Left lung (tissue), 4 donors: ENCODE measurements at regions not wholly inside any gene's neighbourhood (a gene's known extent, or its start where the extent isn't known, plus 50 kb on each side); places are given as distances from the start of the nearest gene placed in this dataset.

Experiments used
- ATAC-seq: fragments of 200-7000 bp; cut with Tn5 transposase; one replicate; pipeline ENCODE4 v1.9.1; 2020; ENCODE audit warnings: moderate library complexity
- DNase-seq, 4 donors: peaks; one replicate each; pipeline ENCODE4 v3.0.0-alpha.2; 2013 to 2020
- H3K27ac ChIP-seq, 2 donors: fragments of 200-600 bp; sonication (generic) in 1 of 2; one replicate each; pipeline versions ENCODE4 v1.5.0 to v1.8.0; 2020 to 2021
- H3K27me3 ChIP-seq, 2 donors: fragments of 200-600 bp; sonication (generic) in 1 of 2; one replicate each; pipeline versions ENCODE4 v1.5.0 to v1.8.0; 2020 to 2021
- H3K36me3 ChIP-seq, 2 donors: fragments of 200-600 bp; sonication (generic) in 1 of 2; one replicate each; pipeline versions ENCODE4 v1.5.0 to v1.8.0; 2020 to 2021
- H3K4me1 ChIP-seq, 2 donors: fragments of 200-600 bp; one replicate each; pipeline ENCODE4 v1.8.0; 2021
- H3K4me3 ChIP-seq, 2 donors: fragments of 200-600 bp; sonication (generic) in 1 of 2; one replicate each; pipeline versions ENCODE4 v1.5.0 to v1.8.0; 2020 to 2021; ENCODE audit warnings: mild to moderate bottlenecking in 1 of 2
- H3K9me3 ChIP-seq, 2 donors: fragments of 200-600 bp; sonication (generic) in 1 of 2; one replicate each; pipeline versions ENCODE4 v1.5.0 to v1.8.0; 2020 to 2021
- intact Hi-C, 2 donors: fragments of 100-400 bp; cut with DNase I; formaldehyde crosslinking; loops; one replicate each; pipeline versions ENCODE4 v1.11.2 to v1.14.2; 2022
- TF ChIP-seq, protein P1 (sequence below), 2 donors: fragments of 200-600 bp; sonication (generic) in 1 of 2; IDR thresholded peaks; one replicate each; pipeline versions ENCODE4 v1.5.0 to v1.8.0; 2021; ENCODE audit warnings: antibody characterized with exemption in 2 of 2
- donor health status: DM: no; HTN: yes; CAD: no.
- donor health status: DM: no; HTN: no; CAD: no.

DNA sequence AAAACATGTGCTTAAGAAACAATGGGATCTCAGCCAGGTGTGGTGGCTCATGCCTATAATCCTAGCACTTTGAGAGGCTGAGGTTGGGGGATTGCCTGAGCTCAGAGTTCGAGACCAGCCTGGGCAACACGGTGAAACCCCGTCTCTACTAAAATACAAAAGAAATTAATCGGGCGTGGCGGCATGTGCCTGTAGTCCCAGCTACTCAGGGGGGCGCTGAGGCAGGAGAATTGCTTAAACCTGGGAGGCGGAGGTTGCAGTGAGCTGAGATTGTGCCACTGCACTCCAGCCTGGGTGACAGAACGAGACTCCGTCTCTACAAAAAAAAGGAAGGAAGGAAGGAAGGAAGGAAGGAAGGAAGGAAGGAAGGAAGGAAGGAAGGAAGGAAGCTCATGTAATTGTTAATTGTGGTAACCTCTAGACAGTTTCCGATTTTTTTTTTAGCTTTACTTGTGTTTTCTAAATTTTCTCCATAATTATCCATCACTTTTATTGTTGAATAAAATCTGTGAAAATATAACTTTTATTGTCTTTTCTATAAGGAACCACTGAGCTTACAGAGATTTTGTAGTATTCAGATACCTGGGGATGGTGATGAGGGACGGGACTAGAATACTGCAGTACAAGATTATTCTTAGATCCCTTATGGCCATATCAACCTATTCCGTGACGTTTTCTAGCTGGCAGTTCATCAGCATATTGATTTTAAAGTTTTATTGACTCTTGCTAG, 506.9 kb downstream of the NR2F2 start:
- ATAC-seq (no peak), DNase-seq (no peak)
- Histone ChIP-seq H3K4me1 (no peaks in the 10 kb centered on the region), H3K9me3 (peaks cover 0 to 13% of the 10 kb centered on the region in 2 donors), H3K4me3 (no peak overlapping the region), H3K27me3 (no peaks in the 10 kb centered on the region), H3K36me3 (no peaks in the 10 kb centered on the region), H3K27ac (no peak overlapping the region)
- intact Hi-C loops, result no loop called here
- TF ChIP-seq, protein P1, sequence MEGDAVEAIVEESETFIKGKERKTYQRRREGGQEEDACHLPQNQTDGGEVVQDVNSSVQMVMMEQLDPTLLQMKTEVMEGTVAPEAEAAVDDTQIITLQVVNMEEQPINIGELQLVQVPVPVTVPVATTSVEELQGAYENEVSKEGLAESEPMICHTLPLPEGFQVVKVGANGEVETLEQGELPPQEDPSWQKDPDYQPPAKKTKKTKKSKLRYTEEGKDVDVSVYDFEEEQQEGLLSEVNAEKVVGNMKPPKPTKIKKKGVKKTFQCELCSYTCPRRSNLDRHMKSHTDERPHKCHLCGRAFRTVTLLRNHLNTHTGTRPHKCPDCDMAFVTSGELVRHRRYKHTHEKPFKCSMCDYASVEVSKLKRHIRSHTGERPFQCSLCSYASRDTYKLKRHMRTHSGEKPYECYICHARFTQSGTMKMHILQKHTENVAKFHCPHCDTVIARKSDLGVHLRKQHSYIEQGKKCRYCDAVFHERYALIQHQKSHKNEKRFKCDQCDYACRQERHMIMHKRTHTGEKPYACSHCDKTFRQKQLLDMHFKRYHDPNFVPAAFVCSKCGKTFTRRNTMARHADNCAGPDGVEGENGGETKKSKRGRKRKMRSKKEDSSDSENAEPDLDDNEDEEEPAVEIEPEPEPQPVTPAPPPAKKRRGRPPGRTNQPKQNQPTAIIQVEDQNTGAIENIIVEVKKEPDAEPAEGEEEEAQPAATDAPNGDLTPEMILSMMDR (IDR thresholded peaks at IDR 0.05), result no peak

DNA sequence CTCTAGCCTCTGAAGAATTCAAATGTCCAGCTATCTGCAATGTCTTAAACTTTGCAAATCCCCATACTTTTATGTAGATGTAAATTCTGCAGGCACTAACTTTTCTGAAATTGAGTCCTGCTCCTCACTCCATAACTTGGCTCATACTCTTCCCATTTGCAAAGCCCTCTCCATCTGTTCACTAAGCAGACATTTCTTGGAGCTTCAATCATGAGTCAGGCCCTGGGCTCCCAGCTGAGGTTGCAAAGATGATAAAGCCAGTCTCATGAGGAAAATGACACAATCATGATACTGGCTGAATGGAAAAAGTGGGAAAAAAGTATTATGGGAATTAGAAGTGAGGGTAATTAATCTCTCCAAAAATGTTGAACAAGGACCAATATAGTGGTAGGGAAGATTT, 507.6 kb downstream of the NR2F2 start:
- Histone ChIP-seq H3K4me1 (no peaks in the 10 kb centered on the region), H3K27ac (no peak overlapping the region), H3K9me3 (peaks cover 0 to 14% of the 10 kb centered on the region in 2 donors), H3K36me3 (no peaks in the 10 kb centered on the region), H3K4me3 (no peak overlapping the region), H3K27me3 (no peaks in the 10 kb centered on the region)
- ATAC-seq (no peak), DNase-seq (no peak)
- TF ChIP-seq, protein P1 (IDR thresholded peaks at IDR 0.05), result no peak
- intact Hi-C loops, result no loop called here

DNA sequence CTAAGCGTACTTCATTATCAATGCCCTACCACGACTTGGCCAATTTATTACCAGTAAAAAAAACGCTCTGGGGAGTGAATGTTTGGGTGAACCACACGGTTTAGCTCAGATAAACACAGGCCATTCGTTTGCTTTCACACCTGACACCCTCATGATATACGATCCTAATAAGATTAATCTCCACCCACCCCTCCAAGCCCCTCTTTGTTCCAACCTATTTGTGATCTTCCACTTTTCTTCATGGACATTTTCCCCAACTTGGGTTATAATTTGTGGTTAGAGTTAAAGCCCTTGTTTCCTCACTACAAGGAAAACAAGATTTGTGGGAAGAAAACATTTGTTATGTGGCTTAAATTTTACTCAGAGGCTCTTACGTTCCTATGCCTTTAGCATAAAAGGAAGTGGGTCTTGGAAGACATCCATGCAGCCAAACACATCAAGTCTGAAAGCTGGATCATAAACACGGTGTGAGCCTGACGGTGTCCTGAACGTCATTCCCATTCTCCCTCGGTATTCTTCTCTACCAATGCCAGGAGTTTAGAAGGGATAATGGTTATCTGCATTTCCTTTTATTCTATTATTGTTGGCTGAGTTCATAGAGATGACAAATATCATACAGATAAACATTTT, 518.9 kb downstream of the NR2F2 start:
- DNase-seq (peak in 1 of 4 donors; percentile 18), ATAC-seq (no peak)
- TF ChIP-seq, protein P1 (IDR thresholded peaks at IDR 0.05), result no peak
- intact Hi-C loops, result no loop called here
- H3K36me3 ChIP-seq, result no peaks in the 10 kb centered on the region
- H3K4me3 ChIP-seq, result no peak overlapping the region
- H3K27ac ChIP-seq, result no peak overlapping the region
- peaks cover 0 to 2% of the 10 kb centered on the region in 2 donors for H3K9me3 ChIP-seq
- H3K27me3 ChIP-seq, result no peaks in the 10 kb centered on the region
- no peaks in the 10 kb centered on the region for H3K4me1 ChIP-seq

DNA sequence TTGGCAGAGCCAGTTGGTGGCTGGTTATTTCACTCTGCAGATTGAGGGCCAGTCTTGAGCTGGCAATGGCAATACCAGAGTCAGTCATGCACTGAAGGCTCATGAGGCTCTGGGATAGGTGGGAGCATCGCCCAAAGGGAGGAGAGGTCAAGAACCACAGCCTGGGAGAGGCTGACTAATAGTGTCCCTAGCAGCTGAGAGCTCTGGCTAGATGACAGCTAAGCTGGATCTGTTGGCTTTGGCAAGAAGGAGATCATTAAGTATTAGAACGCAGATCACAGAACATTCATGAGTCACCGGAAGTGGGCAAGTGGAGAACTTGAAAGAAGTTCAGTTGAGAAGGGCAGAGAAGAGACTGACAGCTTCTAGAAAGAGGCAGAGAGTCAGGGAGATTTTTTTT, 521.1 kb downstream of the NR2F2 start:
- intact Hi-C loops, result no loop called here
- peaks cover 0 to 1% of the 10 kb centered on the region in 2 donors for H3K9me3 ChIP-seq
- H3K4me1 ChIP-seq, result no peaks in the 10 kb centered on the region
- H3K27ac ChIP-seq, result no peak overlapping the region
- TF ChIP-seq, protein P1 (IDR thresholded peaks at IDR 0.05), result no peak
- H3K4me3 ChIP-seq, result no peak overlapping the region
- H3K36me3 ChIP-seq, result no peaks in the 10 kb centered on the region
- no peaks in the 10 kb centered on the region for H3K27me3 ChIP-seq
- no peak for DNase-seq
- no peak for ATAC-seq

DNA sequence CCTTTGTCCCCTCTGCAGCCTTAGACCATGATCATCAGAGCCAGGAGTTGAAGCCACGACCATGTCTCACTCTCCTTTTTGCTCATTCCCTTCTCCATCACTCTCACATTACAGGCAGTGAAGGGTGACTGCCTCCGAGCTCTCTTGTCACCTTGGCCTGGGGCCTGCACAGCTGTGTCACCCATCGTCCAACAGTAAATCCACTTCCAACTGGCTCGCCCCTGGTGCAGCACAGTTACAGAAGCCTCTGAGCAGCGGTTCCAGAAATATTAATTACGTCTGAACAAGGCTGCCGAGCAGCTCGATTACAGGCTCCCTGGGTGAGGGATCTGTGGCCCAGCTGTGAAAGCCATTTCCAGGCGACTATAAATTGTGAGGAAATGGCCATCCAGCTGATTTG, 528.2 kb downstream of the NR2F2 start:
- no peaks in the 10 kb centered on the region for H3K4me1 ChIP-seq
- H3K9me3 ChIP-seq, result no peaks in the 10 kb centered on the region

More for the DNA sequence above, 528.2 kb downstream of the NR2F2 start:
- DNase-seq (no peak), ATAC-seq (no peak)
- intact Hi-C loops, result no loop called here
- TF ChIP-seq, protein P1 (IDR thresholded peaks at IDR 0.05), result no peak
- no peaks in the 10 kb centered on the region for H3K27me3 ChIP-seq
- H3K27ac ChIP-seq, result no peak overlapping the region
- H3K36me3 ChIP-seq, result no peaks in the 10 kb centered on the region
- no peak overlapping the region for H3K4me3 ChIP-seq
